ENCODE measurements at regions not wholly inside any gene's neighbourhood (a gene's known extent, or its start where the extent isn't known, plus 50 kb on each side); places are given as distances from the start of the nearest gene placed in this dataset.

- no peaks in the 10 kb centered on the region for H3K4me1 ChIP-seq (ENCODE audit: control insufficient read depth in 4 of 4, insufficient read depth in 4 of 4, low read length in 3 of 4)
- no peak overlapping the region for H3K9ac ChIP-seq (ENCODE audit: low read depth in 1 of 2, low read length in 2 of 2)
- peaks cover 2 to 8% (median 5%) of the 10 kb centered on the region in 4 donors for H3K27me3 ChIP-seq (ENCODE audit: control insufficient read depth in 4 of 4, insufficient read depth in 4 of 4, low read length in 3 of 4)
- no peaks in the 10 kb centered on the region for H3K9me3 ChIP-seq (ENCODE audit: control insufficient read depth in 4 of 4, low read length in 3 of 4)
- 66% methylated on average over 3 of the region's 3 CpGs for WGBS
- no peak overlapping the region for H3K27ac ChIP-seq (ENCODE audit: low read depth in 1 of 2, low read length in 2 of 2)
- no peak overlapping the region for H3K4me3 ChIP-seq (ENCODE audit: low read depth in 1 of 3, low read length in 3 of 3)
- DNase-seq (ENCODE audit: low spot score) = no peak
- TF ChIP-seq YY1 (IDR thresholded peaks at IDR 0.05) (no peak), NR2F2 (IDR thresholded peaks at IDR 0.05) (no peak), REST (IDR thresholded peaks at IDR 0.05) (no peak), FOXA2 (IDR thresholded peaks at IDR 0.05) (no peak), SP1 (IDR thresholded peaks at IDR 0.05) (no peak), TAF1 (conservative IDR thresholded peaks at IDR 0.05) (no peak), ZBTB33 (IDR thresholded peaks at IDR 0.05) (no peak), RAD21 (IDR thresholded peaks at IDR 0.05) (no peak), CTCF (IDR thresholded peaks at IDR 0.05; ENCODE audit: low read depth, low read length, missing input control) (no peak), MAX (IDR thresholded peaks at IDR 0.05) (no peak), HNF4G (IDR thresholded peaks at IDR 0.05) (no peak), HNF4A (conservative IDR thresholded peaks at IDR 0.05) (no peak), EGR1 (IDR thresholded peaks at IDR 0.05; ENCODE audit: low read depth in 2 of 2) (no peak), FOXA1 (IDR thresholded peaks at IDR 0.05) (no peak), RXRA (IDR thresholded peaks at IDR 0.05) (no peak), JUND (IDR thresholded peaks at IDR 0.05) (no peak)
- no peaks in the 10 kb centered on the region for H3K36me3 ChIP-seq (ENCODE audit: control insufficient read depth in 4 of 4, insufficient read depth in 3 of 4, low read depth in 1 of 4, low read length in 3 of 4)
These were observed 204.0 kb upstream of the CCL2 start for GRCh38 chr17:34051046-34051445.

GRCh38 chr17:34054495-34054894 lies 200.6 kb upstream of the CCL2 start:
- Histone ChIP-seq H3K4me3 (ENCODE audit: low read depth in 1 of 3, low read length in 3 of 3) (no peak overlapping the region), H3K27me3 (ENCODE audit: control insufficient read depth in 4 of 4, insufficient read depth in 4 of 4, low read length in 3 of 4) (peaks cover 0 to 10% (median 5%) of the 10 kb centered on the region in 4 donors), H3K9ac (ENCODE audit: low read depth in 1 of 2, low read length in 2 of 2) (no peak overlapping the region), H3K27ac (ENCODE audit: low read depth in 1 of 2, low read length in 2 of 2) (no peak overlapping the region), H3K4me1 (ENCODE audit: control insufficient read depth in 4 of 4, insufficient read depth in 4 of 4, low read length in 3 of 4) (no peaks in the 10 kb centered on the region), H3K36me3 (ENCODE audit: control insufficient read depth in 4 of 4, insufficient read depth in 3 of 4, low read depth in 1 of 4, low read length in 3 of 4) (no peaks in the 10 kb centered on the region), H3K9me3 (ENCODE audit: control insufficient read depth in 4 of 4, low read length in 3 of 4) (peaks cover 0 to 8% (median 3%) of the 10 kb centered on the region in 4 donors)
- TF ChIP-seq MAX (IDR thresholded peaks at IDR 0.05) (no peak), YY1 (IDR thresholded peaks at IDR 0.05) (no peak), EGR1 (IDR thresholded peaks at IDR 0.05; ENCODE audit: low read depth in 2 of 2) (no peak), JUND (IDR thresholded peaks at IDR 0.05) (no peak), ZBTB33 (IDR thresholded peaks at IDR 0.05) (no peak), TAF1 (conservative IDR thresholded peaks at IDR 0.05) (no peak), RAD21 (IDR thresholded peaks at IDR 0.05) (no peak), REST (IDR thresholded peaks at IDR 0.05) (no peak), GABPA (IDR thresholded peaks at IDR 0.05 in 1 of 2, conservative IDR thresholded peaks at IDR 0.05 in 1 of 2) (no peak), FOXA2 (IDR thresholded peaks at IDR 0.05) (no peak), FOXA1 (IDR thresholded peaks at IDR 0.05) (no peak), HNF4A (conservative IDR thresholded peaks at IDR 0.05) (no peak), NR2F2 (IDR thresholded peaks at IDR 0.05) (no peak), ATF3 (IDR thresholded peaks at IDR 0.05) (no peak), HNF4G (IDR thresholded peaks at IDR 0.05) (no peak)
- no peak for DNase-seq (ENCODE audit: low spot score)
- WGBS = 80% methylated on average over 1 of the region's 1 CpG

All from liver (tissue), 8 donors.